Mucosa of stomach (tissue), 1 donor: ENCODE measurements at regions not wholly inside any gene's neighbourhood (a gene's known extent, or its start where the extent isn't known, plus 50 kb on each side); places are given as distances from the start of the nearest gene placed in this dataset.
"Not testable (repeated sequence)": the region's sequence is repeated elsewhere in the genome, so short reads cannot be mapped to it uniquely, and the experiment has no call there.

Experiments
- H3K27me3 ChIP-seq: one replicate; pipeline ENCODE4 v1.7.0; 2013; ENCODE audit warnings: mild to moderate bottlenecking, low read length; ENCODE audit not compliant: control insufficient read depth, insufficient read depth
- H3K36me3 ChIP-seq: one replicate; pipeline ENCODE4 v1.7.0; 2013; ENCODE audit warnings: low read length; ENCODE audit not compliant: control insufficient read depth, insufficient read depth
- H3K4me1 ChIP-seq: one replicate; pipeline ENCODE4 v1.7.0; 2013; ENCODE audit warnings: mild to moderate bottlenecking, low read length; ENCODE audit not compliant: control insufficient read depth, insufficient read depth
- H3K4me3 ChIP-seq: one replicate; pipeline ENCODE4 v1.7.0; 2013; ENCODE audit warnings: low read length
- H3K9ac ChIP-seq: one replicate; pipeline ENCODE4 v1.7.0; 2013; ENCODE audit warnings: mild to moderate bottlenecking, low read length, moderate library complexity
- H3K9me3 ChIP-seq: one replicate; pipeline ENCODE4 v1.7.0; 2013; ENCODE audit warnings: mild to moderate bottlenecking, low read length, moderate library complexity; ENCODE audit not compliant: control insufficient read depth
- donor health status: Pancreatic carcinoma.

- no peak overlapping the region for H3K9ac ChIP-seq
- H3K36me3 ChIP-seq, result no peaks in the 10 kb centered on the region
- H3K27me3 ChIP-seq, result no peaks in the 10 kb centered on the region
- no peaks in the 10 kb centered on the region for H3K9me3 ChIP-seq
- no peaks in the 10 kb centered on the region for H3K4me1 ChIP-seq
- H3K4me3 ChIP-seq, result no peak overlapping the region
Observed at GRCh38 chr6:166796610-166797009, 159.7 kb downstream of the RNASET2 start.

DNA sequence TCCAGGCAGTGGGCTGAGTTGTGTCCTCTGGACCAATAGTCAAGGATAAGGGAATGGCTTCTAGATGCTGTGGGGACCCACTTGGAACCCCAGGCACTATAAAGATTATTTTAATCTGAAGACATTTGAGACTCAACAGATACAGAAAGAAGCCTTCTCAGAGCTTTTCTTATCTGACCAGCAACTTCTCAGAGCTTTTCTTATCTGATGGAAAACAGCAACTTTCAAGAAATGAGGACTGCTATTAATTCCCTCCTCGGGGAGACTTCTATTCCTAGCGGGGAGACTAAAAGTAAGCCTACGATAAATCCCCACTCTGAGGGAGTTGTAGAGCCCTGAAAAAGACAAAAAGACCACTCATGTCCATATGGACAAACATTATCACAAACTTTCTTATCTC lies 160.5 kb downstream of the RNASET2 start:
- no peaks in the 10 kb centered on the region for H3K4me1 ChIP-seq

DNA sequence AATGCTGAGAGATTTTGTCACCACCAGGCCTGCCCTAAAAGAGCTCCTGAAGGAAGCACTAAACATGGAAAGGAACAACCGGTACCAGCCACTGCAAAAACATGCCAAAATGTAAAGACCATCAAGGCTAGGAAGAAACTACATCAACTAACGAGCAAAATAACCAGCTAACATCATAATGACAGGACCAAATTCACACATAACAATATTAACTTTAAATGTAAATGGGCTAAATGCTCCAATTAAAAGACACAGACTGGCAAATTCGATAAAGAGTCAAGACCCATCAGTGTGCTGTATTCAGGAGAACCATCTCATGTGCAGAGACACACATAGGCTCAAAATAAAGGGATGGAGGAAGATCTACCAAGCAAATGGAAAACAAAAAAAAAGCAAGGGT lies 163.8 kb upstream of the RPS6KA2 start:
- H3K9me3 ChIP-seq, H3K4me1 ChIP-seq, H3K27me3 ChIP-seq, H3K9ac ChIP-seq, H3K36me3 ChIP-seq, H3K4me3 ChIP-seq: not testable (repeated sequence)

More for the DNA sequence above, 160.5 kb downstream of the RNASET2 start:
- H3K36me3 ChIP-seq, result no peaks in the 10 kb centered on the region
- no peak overlapping the region for H3K9ac ChIP-seq
- H3K9me3 ChIP-seq, result no peaks in the 10 kb centered on the region
- no peaks in the 10 kb centered on the region for H3K27me3 ChIP-seq
- H3K4me3 ChIP-seq, result no peak overlapping the region

- H3K36me3 ChIP-seq, H3K9me3 ChIP-seq, H3K9ac ChIP-seq, H3K4me1 ChIP-seq, H3K27me3 ChIP-seq, H3K4me3 ChIP-seq: not testable (repeated sequence)
Observed at GRCh38 chr6:166788846-166789529, 161.9 kb upstream of the RPS6KA2 start.

GRCh38 chr6:166786704-166787293 lies 159.7 kb upstream of the RPS6KA2 start:
- no peak overlapping the region for H3K4me3 ChIP-seq
- H3K9me3 ChIP-seq, result no peaks in the 10 kb centered on the region
- no peak overlapping the region for H3K9ac ChIP-seq
- H3K4me1 ChIP-seq, result no peaks in the 10 kb centered on the region
- no peaks in the 10 kb centered on the region for H3K27me3 ChIP-seq
- H3K36me3 ChIP-seq, result no peaks in the 10 kb centered on the region

DNA sequence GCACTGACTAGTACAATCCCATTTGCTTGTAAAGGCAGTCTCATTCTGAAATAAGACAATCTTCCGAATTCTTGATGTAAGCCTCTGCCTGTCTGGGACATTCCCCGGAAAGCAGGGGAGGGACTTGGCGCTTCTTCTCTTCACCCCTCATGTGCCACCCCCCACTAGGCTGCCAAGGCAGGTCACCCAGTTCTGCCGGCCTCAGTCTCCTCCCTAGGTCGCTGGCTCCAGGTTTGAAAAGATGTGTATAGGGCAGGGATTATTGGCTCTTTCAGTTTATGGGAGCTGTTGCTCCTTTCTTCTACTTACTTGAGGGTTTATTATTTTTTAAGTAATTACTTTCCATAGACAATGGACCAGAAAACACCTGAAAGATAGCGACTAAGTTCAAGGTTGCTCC lies 158.1 kb upstream of the RPS6KA2 start:
- H3K4me1 ChIP-seq, result no peaks in the 10 kb centered on the region
- H3K36me3 ChIP-seq, result no peaks in the 10 kb centered on the region
- H3K9me3 ChIP-seq, result no peaks in the 10 kb centered on the region
- no peak overlapping the region for H3K9ac ChIP-seq
- no peaks in the 10 kb centered on the region for H3K27me3 ChIP-seq
- H3K4me3 ChIP-seq, result no peak overlapping the region

GRCh38 chr6:166784691-166785090 lies 157.6 kb upstream of the RPS6KA2 start:
- H3K4me3 ChIP-seq, result no peak overlapping the region
- H3K4me1 ChIP-seq, result no peaks in the 10 kb centered on the region
- H3K36me3 ChIP-seq, result no peaks in the 10 kb centered on the region
- no peak overlapping the region for H3K9ac ChIP-seq
- no peaks in the 10 kb centered on the region for H3K9me3 ChIP-seq
- H3K27me3 ChIP-seq, result no peaks in the 10 kb centered on the region

- H3K4me3 ChIP-seq, result no peak overlapping the region
- no peaks in the 10 kb centered on the region for H3K36me3 ChIP-seq
- no peak overlapping the region for H3K9ac ChIP-seq
- no peaks in the 10 kb centered on the region for H3K4me1 ChIP-seq
- H3K9me3 ChIP-seq, result no peaks in the 10 kb centered on the region
- no peaks in the 10 kb centered on the region for H3K27me3 ChIP-seq
Observed at GRCh38 chr6:166782520-166782919, 155.5 kb upstream of the RPS6KA2 start.

GRCh38 chr6:166781331-166781730 lies 154.3 kb upstream of the RPS6KA2 start:
- no peak overlapping the region for H3K9ac ChIP-seq
- no peaks in the 10 kb centered on the region for H3K9me3 ChIP-seq
- no peak overlapping the region for H3K4me3 ChIP-seq
- no peaks in the 10 kb centered on the region for H3K27me3 ChIP-seq
- H3K36me3 ChIP-seq, result no peaks in the 10 kb centered on the region
- no peaks in the 10 kb centered on the region for H3K4me1 ChIP-seq

- Histone ChIP-seq H3K27me3 (no peaks in the 10 kb centered on the region), H3K9me3 (no peaks in the 10 kb centered on the region), H3K36me3 (no peaks in the 10 kb centered on the region), H3K9ac (no peak overlapping the region), H3K4me1 (no peaks in the 10 kb centered on the region), H3K4me3 (no peak overlapping the region)
Observed at GRCh38 chr6:166779963-166780683, 153.1 kb upstream of the RPS6KA2 start.

DNA sequence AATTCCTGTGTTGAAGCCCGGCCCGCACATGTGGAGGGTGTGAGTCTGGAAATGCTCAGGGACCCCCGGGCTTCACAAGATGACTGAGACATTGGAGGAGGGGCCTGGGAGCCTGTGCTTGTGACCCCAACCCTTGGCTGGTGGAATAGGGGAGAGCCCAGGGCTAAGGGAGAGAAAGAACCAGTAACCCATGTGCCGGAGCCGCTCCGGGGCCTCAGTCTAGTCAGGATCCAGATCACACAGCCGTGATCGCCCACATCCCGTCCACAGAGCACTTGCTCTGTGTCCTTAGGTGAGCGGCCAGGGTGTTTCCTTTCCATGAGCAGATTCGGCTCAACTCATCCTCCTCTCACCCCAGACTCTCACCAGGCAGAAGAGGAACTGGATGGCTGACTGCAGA lies 152.3 kb upstream of the RPS6KA2 start:
- Histone ChIP-seq H3K9ac (no peak overlapping the region), H3K27me3 (no peaks in the 10 kb centered on the region), H3K36me3 (no peaks in the 10 kb centered on the region), H3K9me3 (no peaks in the 10 kb centered on the region), H3K4me1 (no peaks in the 10 kb centered on the region), H3K4me3 (no peak overlapping the region)

- H3K4me1 ChIP-seq, result no peaks in the 10 kb centered on the region
- H3K27me3 ChIP-seq, result no peaks in the 10 kb centered on the region
- no peak overlapping the region for H3K9ac ChIP-seq
- no peak overlapping the region for H3K4me3 ChIP-seq
- no peaks in the 10 kb centered on the region for H3K9me3 ChIP-seq
- H3K36me3 ChIP-seq, result no peaks in the 10 kb centered on the region
Observed at GRCh38 chr6:166778776-166779175, 151.7 kb upstream of the RPS6KA2 start.
